ENCODE measurements at regions not wholly inside any gene's neighbourhood (a gene's known extent, or its start where the extent isn't known, plus 50 kb on each side); places are given as distances from the start of the nearest gene placed in this dataset.
"Not testable (repeated sequence)": the region's sequence is repeated elsewhere in the genome, so short reads cannot be mapped to it uniquely, and the experiment has no call there.

GRCh38 chr10:37473906-37474305 lies 348.5 kb downstream of the ANKRD30A start:
- no peak for DNase-seq

GRCh38 chr10:37467246-37467645 lies 341.8 kb downstream of the ANKRD30A start:
- DNase-seq = no peak

GRCh38 chr10:37456456-37456855 lies 331.1 kb downstream of the ANKRD30A start:
- DNase-seq = no peak

DNA sequence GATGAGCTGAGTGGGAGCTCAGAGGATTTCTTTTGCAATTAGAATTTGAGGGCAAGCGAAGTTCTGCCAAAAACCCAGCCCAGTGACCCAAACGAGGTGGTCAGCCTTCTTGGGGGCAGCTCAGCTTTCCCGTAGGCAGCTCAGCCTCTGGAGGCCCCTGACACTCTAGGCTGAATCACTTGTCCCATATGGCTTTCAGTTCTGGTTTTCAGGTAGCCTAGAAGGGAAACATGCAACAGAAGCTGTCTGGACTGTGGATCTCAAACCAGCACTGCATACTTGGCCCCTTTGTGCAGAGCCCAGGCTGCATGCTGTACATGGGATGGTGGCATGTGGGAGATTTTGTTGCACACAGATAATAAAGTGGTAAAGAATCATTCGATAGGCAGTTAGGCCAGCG lies 322.8 kb downstream of the ANKRD30A start:
- DNase-seq = no peak

DNA sequence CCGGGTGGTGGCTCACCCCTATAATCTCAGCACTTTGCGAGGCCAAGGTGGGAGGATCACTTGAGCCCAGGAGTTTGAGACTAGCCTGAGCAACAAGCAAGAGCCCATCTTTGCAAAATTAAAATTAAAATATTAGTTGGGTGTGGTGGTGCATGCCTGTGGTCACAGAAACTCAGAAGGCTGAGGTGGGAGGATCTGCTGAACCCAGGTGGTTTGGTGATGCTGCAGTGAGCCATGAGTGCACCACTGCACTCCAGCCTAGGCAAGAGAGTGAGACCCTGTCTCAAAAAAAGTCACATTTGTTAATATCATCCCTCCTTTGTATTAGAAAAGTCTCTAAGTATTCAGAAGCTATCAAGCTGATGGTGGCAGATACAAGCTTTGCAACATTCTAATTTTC lies 317.5 kb downstream of the ANKRD30A start:
- no peak for DNase-seq

DNA sequence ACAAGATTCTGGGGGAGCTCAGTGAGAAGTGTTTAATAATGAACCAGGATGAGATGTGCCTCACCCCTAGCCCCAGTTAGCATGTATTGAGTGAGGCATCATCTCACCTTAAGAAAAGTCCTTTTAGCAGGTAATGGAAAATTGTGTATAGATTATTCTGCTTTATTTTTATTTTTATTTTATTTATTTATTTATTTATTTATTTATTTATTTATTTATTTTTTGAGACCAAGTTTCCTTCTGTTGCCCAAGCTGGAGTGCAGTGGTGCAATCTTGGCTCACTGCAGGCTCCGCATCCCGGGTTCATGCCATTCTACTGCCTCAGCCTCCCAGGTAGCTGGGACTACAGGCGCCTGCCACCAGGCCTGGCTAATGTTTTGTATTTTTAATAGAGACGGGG lies 315.8 kb downstream of the ANKRD30A start:
- not testable (repeated sequence) for DNase-seq

DNA sequence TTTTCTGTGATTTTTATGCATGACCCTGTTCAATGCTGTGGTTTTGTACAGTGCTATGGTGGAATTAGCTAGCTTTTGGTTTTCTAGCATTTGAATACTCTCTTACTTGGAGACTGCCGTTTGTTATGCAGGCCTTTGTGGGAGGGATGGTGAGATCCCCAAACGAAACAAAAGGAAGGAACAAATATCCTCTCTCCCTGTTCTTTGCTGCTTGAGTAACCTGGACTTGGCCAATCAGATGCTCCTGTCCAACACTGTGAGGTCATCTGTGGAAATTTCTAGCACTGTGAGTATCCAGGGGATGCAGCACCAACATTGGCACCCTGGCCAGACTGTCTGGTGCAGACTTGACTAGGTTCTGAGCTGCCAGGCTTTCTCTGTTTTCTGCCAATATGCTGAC lies 314.4 kb downstream of the ANKRD30A start:
- DNase-seq = no peak

- DNase-seq = no peak
Measured at GRCh38 chr10:37436357-37436756, 311.0 kb downstream of the ANKRD30A start.

- DNase-seq = no peak
Measured at GRCh38 chr10:37434091-37434490, 308.7 kb downstream of the ANKRD30A start.

Data from muscle of arm (tissue), 1 donor.